Type B pancreatic cell (in vitro differentiated cells): ENCODE measurements at regions not wholly inside any gene's neighbourhood (a gene's known extent, or its start where the extent isn't known, plus 50 kb on each side); places are given as distances from the start of the nearest gene placed in this dataset.

ENCODE experiments used
- DNase-seq: peaks from one replicate; pipeline ENCODE4 v3.0.0; 2021; ENCODE audit warnings: mixed read lengths; ENCODE audit not compliant: unreplicated experiment; ENCODE audit errors: extremely low spot score
- H3K27ac Mint-ChIP-seq: 2 replicates; pipeline ENCODE4 v1.8.0; 2021; ENCODE audit warnings: mild to moderate bottlenecking, mixed read lengths
- H3K27me3 Mint-ChIP-seq: 2 replicates; pipeline ENCODE4 v1.8.0; 2021; ENCODE audit warnings: mixed read lengths
- H3K36me3 Mint-ChIP-seq: 2 replicates; pipeline ENCODE4 v1.8.0; 2021; ENCODE audit warnings: mixed read lengths
- H3K4me1 Mint-ChIP-seq: one replicate; pipeline ENCODE4 v1.8.0; 2021; ENCODE audit warnings: mixed read lengths; ENCODE audit not compliant: unreplicated experiment
- H3K4me3 Mint-ChIP-seq: 2 replicates; pipeline ENCODE4 v1.8.0; 2021; ENCODE audit warnings: mild to moderate bottlenecking, mixed read lengths
- H3K9me3 Mint-ChIP-seq: 2 replicates; pipeline ENCODE4 v1.8.0; 2021; ENCODE audit warnings: mixed read lengths
- TF ChIP-seq, protein P1 (sequence below): fragments of 200-600 bp; sonication (generic); conservative IDR thresholded peaks from 2 replicates; pipeline ENCODE4 v1.5.0; 2021; ENCODE audit warnings: antibody characterized with exemption, mild to moderate bottlenecking

DNA sequence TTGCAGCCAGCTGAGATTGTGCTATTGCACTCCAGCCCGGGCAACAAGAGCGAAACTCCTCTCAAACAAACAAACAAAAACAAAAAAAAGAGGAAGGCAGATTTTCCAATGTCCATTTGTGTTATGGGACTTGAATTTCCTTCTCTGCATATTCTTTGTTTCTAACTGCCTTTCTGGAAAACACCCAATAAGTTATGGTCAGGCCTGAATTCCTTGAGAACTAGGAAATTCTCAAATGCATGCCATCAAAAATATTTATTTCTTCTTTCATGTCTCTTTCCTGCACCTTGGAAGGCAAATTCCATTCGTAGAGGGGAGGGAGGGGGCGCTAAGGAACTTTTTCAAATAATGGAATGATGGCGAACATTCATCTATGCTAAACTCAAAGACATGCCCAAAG is 117.6 kb upstream of the TMCC3 start:
- TF ChIP-seq, protein P1, sequence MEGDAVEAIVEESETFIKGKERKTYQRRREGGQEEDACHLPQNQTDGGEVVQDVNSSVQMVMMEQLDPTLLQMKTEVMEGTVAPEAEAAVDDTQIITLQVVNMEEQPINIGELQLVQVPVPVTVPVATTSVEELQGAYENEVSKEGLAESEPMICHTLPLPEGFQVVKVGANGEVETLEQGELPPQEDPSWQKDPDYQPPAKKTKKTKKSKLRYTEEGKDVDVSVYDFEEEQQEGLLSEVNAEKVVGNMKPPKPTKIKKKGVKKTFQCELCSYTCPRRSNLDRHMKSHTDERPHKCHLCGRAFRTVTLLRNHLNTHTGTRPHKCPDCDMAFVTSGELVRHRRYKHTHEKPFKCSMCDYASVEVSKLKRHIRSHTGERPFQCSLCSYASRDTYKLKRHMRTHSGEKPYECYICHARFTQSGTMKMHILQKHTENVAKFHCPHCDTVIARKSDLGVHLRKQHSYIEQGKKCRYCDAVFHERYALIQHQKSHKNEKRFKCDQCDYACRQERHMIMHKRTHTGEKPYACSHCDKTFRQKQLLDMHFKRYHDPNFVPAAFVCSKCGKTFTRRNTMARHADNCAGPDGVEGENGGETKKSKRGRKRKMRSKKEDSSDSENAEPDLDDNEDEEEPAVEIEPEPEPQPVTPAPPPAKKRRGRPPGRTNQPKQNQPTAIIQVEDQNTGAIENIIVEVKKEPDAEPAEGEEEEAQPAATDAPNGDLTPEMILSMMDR, result no peak
- Mint-ChIP-seq H3K27me3 (peaks cover 49% of the 10 kb centered on the region), H3K36me3 (no peaks in the 10 kb centered on the region), H3K4me1 (peaks cover 23% of the 10 kb centered on the region), H3K4me3 (no peak overlapping the region), H3K27ac (no peak overlapping the region), H3K9me3 (no peaks in the 10 kb centered on the region)
- DNase-seq, result no peak

DNA sequence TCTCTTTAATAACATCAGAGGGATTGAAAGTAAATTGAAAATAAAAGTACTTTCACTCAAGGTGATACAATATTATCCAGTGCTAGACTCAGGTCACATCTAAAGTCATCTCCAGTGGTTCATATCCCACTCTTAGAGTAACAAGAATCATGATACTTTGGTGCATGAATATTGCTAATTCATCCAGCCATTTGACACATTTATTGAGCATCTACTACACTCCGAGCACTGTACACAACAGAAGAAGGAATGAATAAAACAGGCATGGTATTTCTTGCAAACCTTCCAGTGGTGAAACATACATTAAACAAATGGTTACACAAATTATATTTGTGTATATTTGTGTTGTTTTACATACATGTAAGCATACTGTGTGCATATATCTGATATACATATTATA is 116.0 kb upstream of the TMCC3 start:
- H3K4me1 Mint-ChIP-seq, result peaks cover 23% of the 10 kb centered on the region
- no peak overlapping the region for H3K27ac Mint-ChIP-seq
- TF ChIP-seq, protein P1, result no peak
- no peak for DNase-seq
- no peak overlapping the region for H3K4me3 Mint-ChIP-seq
- H3K9me3 Mint-ChIP-seq, result no peaks in the 10 kb centered on the region
- peaks cover 38% of the 10 kb centered on the region for H3K27me3 Mint-ChIP-seq
- H3K36me3 Mint-ChIP-seq, result no peaks in the 10 kb centered on the region

DNA sequence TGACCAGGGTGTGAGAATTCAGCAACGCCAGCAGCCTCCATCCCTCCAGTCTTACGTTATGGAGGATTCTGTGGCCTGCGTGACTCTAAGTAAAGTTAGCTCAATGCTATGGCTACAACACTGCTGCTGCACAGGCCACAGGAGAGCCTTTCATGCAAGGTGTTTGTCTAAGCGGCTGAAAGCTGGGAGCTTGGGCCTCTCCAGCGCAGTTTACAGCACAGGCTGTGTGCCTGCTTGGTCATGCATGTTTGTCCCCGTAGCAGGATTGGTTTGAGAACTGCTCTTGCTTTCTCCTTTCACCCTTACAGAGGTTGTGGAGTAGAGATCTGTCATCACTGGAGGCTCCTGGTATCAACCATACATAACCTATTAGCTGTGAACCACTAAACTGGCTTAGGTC is 113.1 kb upstream of the TMCC3 start:
- Mint-ChIP-seq H3K27me3 (peaks cover 17% of the 10 kb centered on the region), H3K4me1 (peaks cover 5% of the 10 kb centered on the region), H3K27ac (no peak overlapping the region), H3K9me3 (no peaks in the 10 kb centered on the region), H3K4me3 (no peak overlapping the region), H3K36me3 (no peaks in the 10 kb centered on the region)
- no peak for DNase-seq
- TF ChIP-seq, protein P1, result no peak

DNA sequence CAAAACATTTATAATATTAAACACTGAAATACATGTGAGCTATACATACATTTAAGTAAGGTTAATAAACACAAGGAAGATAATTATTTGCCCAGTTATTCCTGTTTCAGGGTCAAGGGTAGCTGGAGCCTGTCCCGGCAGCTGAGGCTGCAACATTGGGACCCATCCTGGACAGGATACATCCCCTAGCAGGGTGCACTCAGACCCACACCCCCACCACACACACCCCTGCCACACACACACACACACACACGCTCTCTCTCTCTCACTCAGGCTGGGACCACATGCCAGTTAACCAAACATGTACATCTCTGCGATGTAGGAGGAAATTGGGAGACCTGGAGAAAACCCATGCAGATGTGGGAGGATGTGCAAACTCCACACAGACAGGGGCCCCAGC is 112.6 kb upstream of the TMCC3 start:
- Mint-ChIP-seq H3K4me3 (no peak overlapping the region), H3K36me3 (no peaks in the 10 kb centered on the region), H3K27ac (peak overlapping the region; percentile 33), H3K9me3 (no peaks in the 10 kb centered on the region), H3K4me1 (peaks cover 5% of the 10 kb centered on the region), H3K27me3 (peaks cover 12% of the 10 kb centered on the region)
- DNase-seq, result no peak
- TF ChIP-seq, protein P1, result no peak

DNA sequence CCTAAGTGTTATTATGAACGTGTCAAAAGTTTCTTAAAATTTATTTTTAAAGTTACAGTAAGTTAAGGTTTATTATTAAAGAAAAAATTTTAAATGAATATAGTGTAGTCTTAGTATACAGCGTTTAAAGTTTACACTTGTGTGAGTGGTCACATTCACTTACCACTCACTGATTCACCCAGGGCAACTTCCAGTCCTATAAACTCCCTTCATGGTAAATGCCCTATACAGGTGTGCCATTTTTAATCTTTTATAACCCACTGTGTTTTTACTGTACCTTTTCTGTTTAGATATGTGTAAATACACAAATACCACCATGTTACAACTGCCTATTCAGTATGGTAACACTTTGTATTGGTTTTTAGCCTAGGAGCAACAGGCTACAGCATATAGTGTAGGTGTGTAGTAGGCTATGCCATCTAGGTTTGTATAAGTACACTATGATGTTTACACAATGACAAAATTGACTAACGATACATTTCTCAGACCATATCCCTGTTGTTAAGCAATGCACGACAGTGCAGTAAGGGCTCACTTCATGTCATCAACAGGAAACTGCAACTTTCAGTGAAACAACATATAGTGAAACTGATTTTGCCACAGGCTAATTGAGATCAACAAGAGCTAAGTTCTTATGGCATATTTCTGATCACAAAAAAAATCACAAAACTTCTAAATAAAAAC is 112.0 kb upstream of the TMCC3 start:
- TF ChIP-seq, protein P1, result no peak
- no peaks in the 10 kb centered on the region for H3K9me3 Mint-ChIP-seq
- H3K27ac Mint-ChIP-seq, result peak overlapping the region; percentile 30
- H3K4me1 Mint-ChIP-seq, result peaks cover 5% of the 10 kb centered on the region
- no peaks in the 10 kb centered on the region for H3K36me3 Mint-ChIP-seq
- peaks cover 10% of the 10 kb centered on the region for H3K27me3 Mint-ChIP-seq
- no peak for DNase-seq
- H3K4me3 Mint-ChIP-seq, result no peak overlapping the region

DNA sequence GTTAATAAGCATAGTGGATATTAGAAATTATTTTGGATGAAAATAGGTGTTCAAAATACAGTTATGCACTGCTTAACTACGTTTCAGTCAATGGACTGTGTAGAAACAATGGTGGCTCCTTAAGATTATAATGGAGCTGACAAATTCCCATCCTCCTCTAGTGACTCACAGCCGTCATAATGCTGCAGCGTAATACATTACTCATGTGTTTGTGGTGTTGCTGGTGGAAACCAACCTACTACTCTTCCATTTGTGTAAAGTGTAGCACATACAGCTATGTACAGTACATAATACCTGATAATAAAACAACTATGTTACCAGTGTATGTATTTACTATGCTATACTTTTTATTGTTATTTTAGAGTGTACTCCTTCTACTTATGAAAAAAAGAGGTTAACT is 111.2 kb upstream of the TMCC3 start:
- peaks cover 8% of the 10 kb centered on the region for H3K4me1 Mint-ChIP-seq
- H3K4me3 Mint-ChIP-seq, result no peak overlapping the region
- DNase-seq, result no peak
- no peaks in the 10 kb centered on the region for H3K9me3 Mint-ChIP-seq
- TF ChIP-seq, protein P1, result no peak
- H3K27ac Mint-ChIP-seq, result no peak overlapping the region
- H3K27me3 Mint-ChIP-seq, result peaks cover 4% of the 10 kb centered on the region
- H3K36me3 Mint-ChIP-seq, result no peaks in the 10 kb centered on the region
